Keratinocyte (primary cell): ENCODE measurements at regions not wholly inside any gene's neighbourhood (a gene's known extent, or its start where the extent isn't known, plus 50 kb on each side); places are given as distances from the start of the nearest gene placed in this dataset.

ENCODE experiments used
- DNase-seq: peaks from one replicate; pipeline ENCODE4 v3.0.0-alpha.2; 2011; ENCODE audit warnings: low read depth, missing footprints, low spot score
- FAIRE-seq: peaks from 2 replicates; lab custom pipeline; 2011; peaks lifted over from hg19 to GRCh38; lab: Jason Lieb, UNC
- H2AFZ ChIP-seq: 2 replicates; pipeline ENCODE4 v1.6.0; 2012; ENCODE audit warnings: low read length, control low read depth, inconsistent platforms; ENCODE audit not compliant: control insufficient read depth
- H3K27ac ChIP-seq: 2 replicates; pipeline ENCODE4 v1.5.1; 2011; ENCODE audit warnings: low read length; ENCODE audit not compliant: control insufficient read depth, insufficient read depth
- H3K27me3 ChIP-seq: 3 replicates; pipeline ENCODE4 v1.6.0; 2011; ENCODE audit warnings: low read length; ENCODE audit not compliant: control insufficient read depth, insufficient read depth; ENCODE audit errors: extremely low read depth
- H3K36me3 ChIP-seq, 2 experiments: 2 replicates in 1 of 2; 3 replicates in 1 of 2; pipeline ENCODE4 v1.5.1; 2011; ENCODE audit warnings: low read length in 2 of 2, mild to moderate bottlenecking in 1 of 2; ENCODE audit not compliant: control insufficient read depth in 2 of 2, insufficient read depth in 2 of 2; ENCODE audit errors: extremely low read depth in 1 of 2
- H3K4me1 ChIP-seq: 3 replicates; pipeline ENCODE4 v1.5.1; 2011; ENCODE audit warnings: low read length; ENCODE audit not compliant: control insufficient read depth, insufficient read depth; ENCODE audit errors: extremely low read depth
- H3K4me2 ChIP-seq: 3 replicates; pipeline ENCODE4 v1.6.0; 2011; ENCODE audit warnings: low read depth, low read length; ENCODE audit not compliant: control insufficient read depth, insufficient read depth; ENCODE audit errors: extremely low read depth
- H3K4me3 ChIP-seq, 3 experiments: fragments of 200-600 bp in 1 of 3; sonication (generic) in 1 of 3; 2 replicates in 2 of 3; 3 replicates in 1 of 3; pipeline ENCODE4 v1.5.1; 2011 to 2016; ENCODE audit warnings: low read length in 3 of 3, mild to moderate bottlenecking in 3 of 3, control low read depth in 2 of 3, inconsistent platforms in 1 of 3, low read depth in 1 of 3, mixed read lengths in 1 of 3, mixed run types in 1 of 3, moderate library complexity in 1 of 3; ENCODE audit not compliant: control insufficient read depth in 2 of 3, insufficient read depth in 2 of 3; ENCODE audit errors: extremely low read depth in 1 of 3
- H3K79me2 ChIP-seq: 2 replicates; pipeline ENCODE4 v1.6.0; 2012; ENCODE audit warnings: low read length; ENCODE audit not compliant: control insufficient read depth, insufficient read depth
- H3K9ac ChIP-seq: 3 replicates; pipeline ENCODE4 v1.6.0; 2011; ENCODE audit warnings: low read length; ENCODE audit not compliant: control insufficient read depth, insufficient read depth; ENCODE audit errors: extremely low read depth
- H3K9me1 ChIP-seq: 3 replicates; pipeline ENCODE4 v1.6.0; 2011; ENCODE audit warnings: low read length; ENCODE audit not compliant: control insufficient read depth, insufficient read depth; ENCODE audit errors: extremely low read depth
- H3K9me3 ChIP-seq: 2 replicates; pipeline ENCODE4 v1.5.1; 2012; ENCODE audit warnings: low read depth, low read length; ENCODE audit not compliant: control insufficient read depth
- H4K20me1 ChIP-seq: 3 replicates; pipeline ENCODE4 v1.6.0; 2011; ENCODE audit warnings: low read length; ENCODE audit not compliant: control insufficient read depth, insufficient read depth; ENCODE audit errors: extremely low read depth
- EZH2 ChIP-seq: IDR thresholded peaks from one replicate; pipeline ENCODE4 v1.6.1; 2012; ENCODE audit warnings: inconsistent platforms, mild to moderate bottlenecking, low read length, moderate library complexity
- dilution Hi-C: fragments of 300-500 bp; cut with MboI; formaldehyde crosslinking; loops from one replicate; pipeline ENCODE4 v1.7.0; 2020; ENCODE audit warnings: low sequenced_read_pairs; ENCODE audit not compliant: extremely low pct_ligation_motif_present
- TF ChIP-seq, protein P1 (sequence below), 3 experiments: IDR thresholded peaks in 1 of 3; conservative IDR thresholded peaks in 1 of 3; optimal IDR thresholded peaks in 1 of 3; 2 replicates in 2 of 3; 3 replicates in 1 of 3; pipeline versions ENCODE3 to v1.5.1; 2011; ENCODE audit warnings: low read length in 3 of 3, mild to moderate bottlenecking in 3 of 3, moderate library complexity in 2 of 3, control low read depth in 1 of 3, inconsistent platforms in 1 of 3; ENCODE audit not compliant: insufficient read depth in 2 of 3; ENCODE audit errors: extremely low read depth in 1 of 3

DNA sequence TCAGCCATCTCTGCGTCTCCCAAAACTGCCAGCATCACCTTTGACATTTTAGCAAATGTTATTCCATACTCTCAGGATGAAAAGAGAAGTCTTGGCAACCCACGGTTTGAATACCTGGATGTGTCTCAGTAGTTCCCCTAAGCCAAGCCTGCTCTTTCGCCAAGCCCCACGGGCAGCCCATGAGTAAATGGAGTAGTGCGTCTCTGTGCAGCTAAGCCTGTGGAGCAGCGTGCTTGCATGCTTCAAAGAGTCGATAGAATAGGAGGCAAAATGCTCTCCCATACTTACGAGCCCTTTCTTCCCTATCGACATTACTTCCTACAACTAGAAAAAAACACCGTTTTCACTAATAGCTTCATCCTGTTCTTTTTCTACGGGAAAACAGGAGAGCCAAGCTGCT is 634.5 kb upstream of the TMEM132C start:
- H3K36me3 ChIP-seq = no peaks in the 10 kb centered on the region
- H3K4me3 ChIP-seq = no peak overlapping the region
- H3K9me1 ChIP-seq = no peaks in the 10 kb centered on the region
- H3K79me2 ChIP-seq = no peaks in the 10 kb centered on the region
- H4K20me1 ChIP-seq = no peaks in the 10 kb centered on the region
- no peaks in the 10 kb centered on the region for H3K9me3 ChIP-seq
- DNase-seq (no peak), FAIRE-seq (no peak)
- H3K9ac ChIP-seq = no peak overlapping the region
- H2AFZ ChIP-seq = no peak overlapping the region
- TF ChIP-seq EZH2 = no peak
- TF ChIP-seq, protein P1, sequence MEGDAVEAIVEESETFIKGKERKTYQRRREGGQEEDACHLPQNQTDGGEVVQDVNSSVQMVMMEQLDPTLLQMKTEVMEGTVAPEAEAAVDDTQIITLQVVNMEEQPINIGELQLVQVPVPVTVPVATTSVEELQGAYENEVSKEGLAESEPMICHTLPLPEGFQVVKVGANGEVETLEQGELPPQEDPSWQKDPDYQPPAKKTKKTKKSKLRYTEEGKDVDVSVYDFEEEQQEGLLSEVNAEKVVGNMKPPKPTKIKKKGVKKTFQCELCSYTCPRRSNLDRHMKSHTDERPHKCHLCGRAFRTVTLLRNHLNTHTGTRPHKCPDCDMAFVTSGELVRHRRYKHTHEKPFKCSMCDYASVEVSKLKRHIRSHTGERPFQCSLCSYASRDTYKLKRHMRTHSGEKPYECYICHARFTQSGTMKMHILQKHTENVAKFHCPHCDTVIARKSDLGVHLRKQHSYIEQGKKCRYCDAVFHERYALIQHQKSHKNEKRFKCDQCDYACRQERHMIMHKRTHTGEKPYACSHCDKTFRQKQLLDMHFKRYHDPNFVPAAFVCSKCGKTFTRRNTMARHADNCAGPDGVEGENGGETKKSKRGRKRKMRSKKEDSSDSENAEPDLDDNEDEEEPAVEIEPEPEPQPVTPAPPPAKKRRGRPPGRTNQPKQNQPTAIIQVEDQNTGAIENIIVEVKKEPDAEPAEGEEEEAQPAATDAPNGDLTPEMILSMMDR (optimal IDR thresholded peaks at IDR 0.05 in 1 of 3, IDR thresholded peaks at IDR 0.05 in 1 of 3, conservative IDR thresholded peaks at IDR 0.05 in 1 of 3; ENCODE audit: extremely low read depth in 1 of 3, insufficient read depth in 2 of 3, low read length in 3 of 3) = no peak
- H3K4me1 ChIP-seq = no peaks in the 10 kb centered on the region
- dilution Hi-C loops = no loop called here
- no peak overlapping the region for H3K27ac ChIP-seq
- H3K4me2 ChIP-seq = no peak overlapping the region
- H3K27me3 ChIP-seq = no peaks in the 10 kb centered on the region

GRCh38 chr12:127635838-127636237 is 631.1 kb upstream of the TMEM132C start:
- Histone ChIP-seq H3K27me3 (no peaks in the 10 kb centered on the region), H3K9me1 (no peaks in the 10 kb centered on the region), H3K9ac (no peak overlapping the region), H2AFZ (no peak overlapping the region), H3K4me3 (no peak overlapping the region), H3K9me3 (no peaks in the 10 kb centered on the region), H3K4me1 (no peaks in the 10 kb centered on the region), H3K79me2 (no peaks in the 10 kb centered on the region), H3K36me3 (no peaks in the 10 kb centered on the region), H4K20me1 (no peaks in the 10 kb centered on the region), H3K4me2 (no peak overlapping the region), H3K27ac (no peak overlapping the region)
- FAIRE-seq (no peak), DNase-seq (no peak)
- dilution Hi-C loops = no loop called here
- TF ChIP-seq, protein P1 (optimal IDR thresholded peaks at IDR 0.05 in 1 of 3, IDR thresholded peaks at IDR 0.05 in 1 of 3, conservative IDR thresholded peaks at IDR 0.05 in 1 of 3; ENCODE audit: extremely low read depth in 1 of 3, insufficient read depth in 2 of 3, low read length in 3 of 3) = no peak
- no peak for TF ChIP-seq EZH2
